ENCODE measurements at regions not wholly inside any gene's neighbourhood (a gene's known extent, or its start where the extent isn't known, plus 50 kb on each side); places are given as distances from the start of the nearest gene placed in this dataset.
"Not testable (repeated sequence)": the region's sequence is repeated elsewhere in the genome, so short reads cannot be mapped to it uniquely, and the experiment has no call there.

- H3K4me1 Mint-ChIP-seq (ENCODE audit: unreplicated experiment): no peaks in the 10 kb centered on the region
- H3K27me3 Mint-ChIP-seq (ENCODE audit: unreplicated experiment): peaks cover 3% of the 10 kb centered on the region
- DNase-seq (ENCODE audit: low spot score): no peak
- no peak overlapping the region for H3K27ac Mint-ChIP-seq (ENCODE audit: unreplicated experiment)
- no peak for TF ChIP-seq CTCF (IDR thresholded peaks at IDR 0.05; ENCODE audit: unreplicated experiment)
- H3K4me3 Mint-ChIP-seq (ENCODE audit: unreplicated experiment): no peak overlapping the region
- H3K9me3 Mint-ChIP-seq (ENCODE audit: unreplicated experiment): no peaks in the 10 kb centered on the region
- no peaks in the 10 kb centered on the region for H3K36me3 Mint-ChIP-seq (ENCODE audit: low read depth, unreplicated experiment)
These were observed 230.8 kb downstream of the CGGBP1 start for GRCh38 chr3:87828046-87828445.

- H3K4me3 Mint-ChIP-seq (ENCODE audit: unreplicated experiment): no peak overlapping the region
- H3K9me3 Mint-ChIP-seq (ENCODE audit: unreplicated experiment): no peaks in the 10 kb centered on the region
- no peak for TF ChIP-seq CTCF (IDR thresholded peaks at IDR 0.05; ENCODE audit: unreplicated experiment)
- no peaks in the 10 kb centered on the region for H3K4me1 Mint-ChIP-seq (ENCODE audit: unreplicated experiment)
- peaks cover 2% of the 10 kb centered on the region for H3K36me3 Mint-ChIP-seq (ENCODE audit: low read depth, unreplicated experiment)
- H3K27me3 Mint-ChIP-seq (ENCODE audit: unreplicated experiment): peaks cover 3% of the 10 kb centered on the region
- H3K27ac Mint-ChIP-seq (ENCODE audit: unreplicated experiment): no peak overlapping the region
- no peak for DNase-seq (ENCODE audit: low spot score)
These were observed 236.2 kb downstream of the CGGBP1 start for GRCh38 chr3:87822563-87822962.

GRCh38 chr3:87813503-87813902 is 245.3 kb downstream of the CGGBP1 start:
- H3K4me3 Mint-ChIP-seq (ENCODE audit: unreplicated experiment); H3K27me3 Mint-ChIP-seq (ENCODE audit: unreplicated experiment); H3K36me3 Mint-ChIP-seq (ENCODE audit: low read depth, unreplicated experiment); H3K9me3 Mint-ChIP-seq (ENCODE audit: unreplicated experiment); H3K27ac Mint-ChIP-seq (ENCODE audit: unreplicated experiment); DNase-seq (ENCODE audit: low spot score): not testable (repeated sequence)
- H3K4me1 Mint-ChIP-seq (ENCODE audit: unreplicated experiment): peaks cover 14% of the 10 kb centered on the region

GRCh38 chr3:87811953-87812352 is 246.9 kb downstream of the CGGBP1 start:
- Mint-ChIP-seq H3K36me3 (ENCODE audit: low read depth, unreplicated experiment) (peaks cover 9% of the 10 kb centered on the region), H3K4me3 (ENCODE audit: unreplicated experiment) (no peak overlapping the region), H3K9me3 (ENCODE audit: unreplicated experiment) (no peaks in the 10 kb centered on the region), H3K4me1 (ENCODE audit: unreplicated experiment) (peaks cover 14% of the 10 kb centered on the region), H3K27me3 (ENCODE audit: unreplicated experiment) (peaks cover 2% of the 10 kb centered on the region), H3K27ac (ENCODE audit: unreplicated experiment) (no peak overlapping the region)
- no peak for TF ChIP-seq CTCF (IDR thresholded peaks at IDR 0.05; ENCODE audit: unreplicated experiment)
- no peak for DNase-seq (ENCODE audit: low spot score)

- Mint-ChIP-seq H3K27me3 (ENCODE audit: unreplicated experiment) (peaks cover 2% of the 10 kb centered on the region), H3K4me1 (ENCODE audit: unreplicated experiment) (peaks cover 14% of the 10 kb centered on the region), H3K9me3 (ENCODE audit: unreplicated experiment) (no peaks in the 10 kb centered on the region), H3K36me3 (ENCODE audit: low read depth, unreplicated experiment) (peaks cover 9% of the 10 kb centered on the region), H3K27ac (ENCODE audit: unreplicated experiment) (no peak overlapping the region), H3K4me3 (ENCODE audit: unreplicated experiment) (no peak overlapping the region)
- no peak for TF ChIP-seq CTCF (IDR thresholded peaks at IDR 0.05; ENCODE audit: unreplicated experiment)
- no peak for DNase-seq (ENCODE audit: low spot score)
These were observed 248.3 kb downstream of the CGGBP1 start for GRCh38 chr3:87810452-87811016.

Measured in endothelial cell (in vitro differentiated cells).